ENCODE measurements at regions not wholly inside any gene's neighbourhood (a gene's known extent, or its start where the extent isn't known, plus 50 kb on each side); places are given as distances from the start of the nearest gene placed in this dataset.
A peak's percentile ranks its signal among the peaks of the same experiment; 100 is the strongest.

DNA sequence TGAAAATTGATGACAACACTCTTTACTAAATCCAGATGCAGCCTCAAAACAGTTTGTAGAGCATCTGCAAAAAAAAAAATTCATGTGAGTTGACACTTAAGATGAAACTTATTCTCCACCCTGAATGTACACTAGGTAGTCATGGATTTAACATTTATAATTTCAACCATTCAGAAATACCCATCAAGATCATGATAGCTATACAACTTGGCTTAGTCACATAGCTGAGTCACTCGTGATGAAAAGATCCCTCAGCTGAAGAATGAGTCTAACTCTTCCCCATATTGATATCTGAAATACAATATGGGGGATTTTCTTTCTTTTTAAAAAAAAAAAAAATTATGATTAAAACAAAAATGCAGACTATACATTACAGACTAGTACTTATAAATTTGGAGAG lies 104.8 kb upstream of the PLEKHG7 start:
- CTCF ChIA-PET = interaction anchor here (0.5 to 0.7 kb wide), 2 partner anchors 11 to 27 kb away, joined by 3 read pairs; no protein-coding TSS in a partner anchor

GRCh38 chr12:92597118-92597517 lies 105.7 kb upstream of the PLEKHG7 start:
- Mint-ChIP-seq H3K9me3 (ENCODE audit: unreplicated experiment) (peaks cover 16% of the 10 kb centered on the region), H3K27me3 (ENCODE audit: insufficient read depth, unreplicated experiment) (no peaks in the 10 kb centered on the region), H3K27ac (ENCODE audit: low read depth, unreplicated experiment) (no peak overlapping the region), H3K4me3 (ENCODE audit: unreplicated experiment) (no peak overlapping the region), H3K4me1 (ENCODE audit: insufficient read depth, unreplicated experiment) (peaks cover 46% of the 10 kb centered on the region), H3K36me3 (ENCODE audit: insufficient read depth, unreplicated experiment) (no peaks in the 10 kb centered on the region)
- CTCF ChIA-PET = interaction anchor here (0.8 kb wide), 1 partner anchor 11 kb away, joined by 6 read pairs; no protein-coding TSS in a partner anchor
- TF ChIP-seq CTCF (IDR thresholded peaks at IDR 0.05; ENCODE audit: unreplicated experiment) = no peak
- POLR2A ChIA-PET = no interaction called here
- no TSS peak for BruUV-seq (replicated peaks)
- no peak for DNase-seq (ENCODE audit: unreplicated experiment)
- intact Hi-C loops (cut with micrococcal nuclease) = no loop called here

More for the DNA sequence above, 104.8 kb upstream of the PLEKHG7 start:
- Mint-ChIP-seq H3K27ac (ENCODE audit: low read depth, unreplicated experiment) (no peak overlapping the region), H3K4me1 (ENCODE audit: insufficient read depth, unreplicated experiment) (peaks cover 49% of the 10 kb centered on the region), H3K36me3 (ENCODE audit: insufficient read depth, unreplicated experiment) (no peaks in the 10 kb centered on the region), H3K9me3 (ENCODE audit: unreplicated experiment) (peaks cover 16% of the 10 kb centered on the region), H3K4me3 (ENCODE audit: unreplicated experiment) (no peak overlapping the region), H3K27me3 (ENCODE audit: insufficient read depth, unreplicated experiment) (no peaks in the 10 kb centered on the region)
- POLR2A ChIA-PET = interaction anchor here (0.6 to 1.1 kb wide), 3 partner anchors 14 to 132 kb away, joined by 3 read pairs; no protein-coding TSS in a partner anchor
- no peak for TF ChIP-seq CTCF (IDR thresholded peaks at IDR 0.05; ENCODE audit: unreplicated experiment)
- BruUV-seq (replicated peaks) = no TSS peak
- intact Hi-C loops (cut with micrococcal nuclease) = no loop called here
- DNase-seq (ENCODE audit: unreplicated experiment) = peak; percentile 46

DNA sequence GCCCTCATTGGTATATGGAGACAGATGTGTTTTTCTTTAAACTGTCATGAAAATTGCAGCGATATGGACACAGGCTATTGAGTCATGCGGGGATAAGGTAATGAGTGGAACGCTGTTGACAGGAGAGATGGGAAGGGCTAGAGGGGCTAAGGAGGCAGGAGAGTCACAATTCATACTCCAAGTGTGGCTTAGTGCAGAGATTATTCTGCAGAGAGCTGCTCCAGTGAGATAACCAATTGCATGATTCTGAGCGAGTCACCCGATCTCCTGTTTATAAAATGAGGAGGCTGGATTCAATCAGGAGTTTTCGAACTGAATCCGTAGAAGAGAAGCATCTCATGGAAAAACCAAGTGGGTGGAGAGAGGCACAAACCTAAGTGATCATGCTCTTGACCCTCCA lies 106.4 kb upstream of the PLEKHG7 start:
- no peak for TF ChIP-seq CTCF (IDR thresholded peaks at IDR 0.05; ENCODE audit: unreplicated experiment)
- BruUV-seq (replicated peaks) = no TSS peak
- Mint-ChIP-seq H3K9me3 (ENCODE audit: unreplicated experiment) (peaks cover 16% of the 10 kb centered on the region), H3K36me3 (ENCODE audit: insufficient read depth, unreplicated experiment) (no peaks in the 10 kb centered on the region), H3K4me3 (ENCODE audit: unreplicated experiment) (no peak overlapping the region), H3K27me3 (ENCODE audit: insufficient read depth, unreplicated experiment) (no peaks in the 10 kb centered on the region), H3K27ac (ENCODE audit: low read depth, unreplicated experiment) (no peak overlapping the region), H3K4me1 (ENCODE audit: insufficient read depth, unreplicated experiment) (peaks cover 42% of the 10 kb centered on the region)
- intact Hi-C loops (cut with micrococcal nuclease) = no loop called here
- ChIA-PET POLR2A (interaction anchor here (2.0 kb wide), 1 partner anchor 8 kb away, joined by 9 read pairs; no protein-coding TSS in a partner anchor), CTCF (interaction anchor here (2.9 kb wide), 1 partner anchor 53 kb away, joined by 11 read pairs; no protein-coding TSS in a partner anchor)
- DNase-seq (ENCODE audit: unreplicated experiment) = peak; percentile 35

DNA sequence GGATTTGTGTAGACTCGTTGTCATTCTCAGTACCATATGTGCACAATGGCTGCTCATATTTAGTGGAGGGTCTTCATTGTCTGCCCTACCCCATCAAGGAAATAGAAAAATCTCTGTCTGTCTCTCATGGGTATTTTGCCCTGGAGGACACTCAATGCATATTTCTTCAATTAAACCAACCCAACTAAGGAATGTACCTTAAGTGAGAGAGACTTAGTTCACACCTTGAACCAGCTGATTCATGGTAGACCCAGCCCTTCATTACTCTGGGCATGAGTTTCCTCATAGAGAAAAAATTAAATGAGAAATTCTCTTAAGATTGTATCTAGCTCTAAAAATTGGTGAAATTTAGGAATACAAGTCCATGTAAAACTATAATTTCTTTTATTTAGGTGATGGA lies 107.1 kb upstream of the PLEKHG7 start:
- ChIA-PET CTCF (interaction anchor here (2.9 kb wide), 1 partner anchor 53 kb away, joined by 11 read pairs; no protein-coding TSS in a partner anchor), POLR2A (interaction anchor here (2.0 kb wide), 2 partner anchors 9 to 451 kb away, joined by 9 to 11 read pairs; partner anchors contain the start of gene BTG1)
- Mint-ChIP-seq H3K27ac (ENCODE audit: low read depth, unreplicated experiment) (peak overlapping the region; percentile 94), H3K4me3 (ENCODE audit: unreplicated experiment) (no peak overlapping the region), H3K27me3 (ENCODE audit: insufficient read depth, unreplicated experiment) (no peaks in the 10 kb centered on the region), H3K9me3 (ENCODE audit: unreplicated experiment) (peaks cover 11% of the 10 kb centered on the region), H3K4me1 (ENCODE audit: insufficient read depth, unreplicated experiment) (peaks cover 42% of the 10 kb centered on the region), H3K36me3 (ENCODE audit: insufficient read depth, unreplicated experiment) (no peaks in the 10 kb centered on the region)
- BruUV-seq (replicated peaks) = no TSS peak
- TF ChIP-seq CTCF (IDR thresholded peaks at IDR 0.05; ENCODE audit: unreplicated experiment) = no peak
- intact Hi-C loops (cut with micrococcal nuclease) = no loop called here
- no peak for DNase-seq (ENCODE audit: unreplicated experiment)

Measured in MCF 10A (cell line).